ENCODE measurements at regions not wholly inside any gene's neighbourhood (a gene's known extent, or its start where the extent isn't known, plus 50 kb on each side); places are given as distances from the start of the nearest gene placed in this dataset.
"Not testable (repeated sequence)": the region's sequence is repeated elsewhere in the genome, so short reads cannot be mapped to it uniquely, and the experiment has no call there.

- H3K4me2 ChIP-seq (ENCODE audit: unreplicated experiment), result no peak overlapping the region
- WGBS, 2 experiments (ENCODE audit: low coverage in 1 of 2, low lambda C conversion rate in 2 of 2, missing lambda C conversion rate in 2 of 2), result 32 to 46% methylated on average over 3 of the region's 3 CpGs
- no peak overlapping the region for H3K9ac ChIP-seq
- in situ Hi-C loops (cut with MboI), result no loop called here
- H3K27me3 ChIP-seq (replicated peaks; ENCODE audit: insufficient read depth), result no peaks in the 10 kb centered on the region
- no peaks in the 10 kb centered on the region for H4K20me1 ChIP-seq (ENCODE audit: insufficient read depth)
- no peaks in the 10 kb centered on the region for H3K9me3 ChIP-seq (ENCODE audit: low read depth)
- H3K27ac ChIP-seq, result no peak overlapping the region
- peak; percentile 23 for DNase-seq
- H3K79me2 ChIP-seq (ENCODE audit: insufficient read depth), result no peaks in the 10 kb centered on the region
- no peaks in the 10 kb centered on the region for H3K36me3 ChIP-seq (ENCODE audit: low read depth)
- H3K4me1 ChIP-seq (ENCODE audit: insufficient read depth), result peaks cover 13% of the 10 kb centered on the region
- TF ChIP-seq EZH2phosphoT487 (IDR thresholded peaks at IDR 0.05; ENCODE audit: insufficient read depth, low read depth) (no peak), EZH2 (IDR thresholded peaks at IDR 0.05; ENCODE audit: insufficient read depth, poor library complexity, severe bottlenecking) (no peak)
- no peak overlapping the region for H3K4me3 ChIP-seq
- no peaks in the 10 kb centered on the region for H3F3A ChIP-seq (ENCODE audit: insufficient read depth)
- no peak overlapping the region for H2AFZ ChIP-seq
- H3K9me2 ChIP-seq (ENCODE audit: insufficient read depth), result no peaks in the 10 kb centered on the region
Measured at GRCh38 chr7:115618676-115619075, 411.9 kb downstream of the TFEC start.

- H3K79me2 ChIP-seq (ENCODE audit: insufficient read depth), result no peaks in the 10 kb centered on the region
- no peak overlapping the region for H3K9ac ChIP-seq
- in situ Hi-C loops (cut with MboI), result no loop called here
- TF ChIP-seq EZH2phosphoT487 (IDR thresholded peaks at IDR 0.05; ENCODE audit: insufficient read depth, low read depth) (no peak), EZH2 (IDR thresholded peaks at IDR 0.05; ENCODE audit: insufficient read depth, poor library complexity, severe bottlenecking) (no peak)
- no peaks in the 10 kb centered on the region for H4K20me1 ChIP-seq (ENCODE audit: insufficient read depth)
- no peaks in the 10 kb centered on the region for H3K27me3 ChIP-seq (replicated peaks; ENCODE audit: insufficient read depth)
- DNase-seq, result peak; percentile 19
- no peaks in the 10 kb centered on the region for H3K9me3 ChIP-seq (ENCODE audit: low read depth)
- H3K4me3 ChIP-seq, result no peak overlapping the region
- no peak overlapping the region for H2AFZ ChIP-seq
- H3K27ac ChIP-seq, result no peak overlapping the region
- WGBS, 2 experiments (ENCODE audit: low coverage in 1 of 2, low lambda C conversion rate in 2 of 2, missing lambda C conversion rate in 2 of 2), result 66 to 82% methylated on average over 3 to 4 of the region's 4 CpGs
- H3K36me3 ChIP-seq (ENCODE audit: low read depth), result no peaks in the 10 kb centered on the region
- H3F3A ChIP-seq (ENCODE audit: insufficient read depth), result no peaks in the 10 kb centered on the region
- no peak overlapping the region for H3K4me2 ChIP-seq (ENCODE audit: unreplicated experiment)
- no peaks in the 10 kb centered on the region for H3K9me2 ChIP-seq (ENCODE audit: insufficient read depth)
- peaks cover 5% of the 10 kb centered on the region; the same call in 1 of the 2 replicates for H3K4me1 ChIP-seq (ENCODE audit: insufficient read depth)
Measured at GRCh38 chr7:115613836-115614235, 416.7 kb downstream of the TFEC start.

- Histone ChIP-seq H3K27me3 (replicated peaks; ENCODE audit: insufficient read depth) (no peaks in the 10 kb centered on the region), H3K36me3 (ENCODE audit: low read depth) (no peaks in the 10 kb centered on the region), H3K9ac (no peak overlapping the region), H3F3A (ENCODE audit: insufficient read depth) (no peaks in the 10 kb centered on the region), H3K27ac (no peak overlapping the region), H3K4me1 (ENCODE audit: insufficient read depth) (0 out of 2 replicates have a peak, but pooled peaks cover 4% of the 10 kb centered on the region), H3K4me2 (ENCODE audit: unreplicated experiment) (no peak overlapping the region), H3K79me2 (ENCODE audit: insufficient read depth) (no peaks in the 10 kb centered on the region), H3K4me3 (no peak overlapping the region), H4K20me1 (ENCODE audit: insufficient read depth) (no peaks in the 10 kb centered on the region), H2AFZ (no peak overlapping the region), H3K9me2 (ENCODE audit: insufficient read depth) (no peaks in the 10 kb centered on the region; the same call in 1 of the 2 replicates), H3K9me3 (ENCODE audit: low read depth) (no peaks in the 10 kb centered on the region)
- WGBS, 2 experiments (ENCODE audit: low coverage in 1 of 2, low lambda C conversion rate in 2 of 2, missing lambda C conversion rate in 2 of 2), result 87 to 89% methylated on average over 8 of the region's 8 CpGs
- DNase-seq, result no peak
- no peak for TF ChIP-seq EZH2phosphoT487 (IDR thresholded peaks at IDR 0.05; ENCODE audit: insufficient read depth, low read depth)
- no peak for TF ChIP-seq EZH2 (IDR thresholded peaks at IDR 0.05; ENCODE audit: insufficient read depth, poor library complexity, severe bottlenecking)
- in situ Hi-C loops (cut with MboI), result no loop called here
Measured at GRCh38 chr7:115603416-115603815, 427.1 kb downstream of the TFEC start.

- Histone ChIP-seq H3K36me3 (ENCODE audit: low read depth) (no peaks in the 10 kb centered on the region), H3K9me2 (ENCODE audit: insufficient read depth) (no peaks in the 10 kb centered on the region; the same call in 1 of the 2 replicates), H3K4me1 (ENCODE audit: insufficient read depth) (0 out of 2 replicates have a peak, but pooled peaks cover 4% of the 10 kb centered on the region), H3F3A (ENCODE audit: insufficient read depth) (no peaks in the 10 kb centered on the region), H3K27me3 (replicated peaks; ENCODE audit: insufficient read depth) (no peaks in the 10 kb centered on the region), H3K4me3 (no peak overlapping the region), H4K20me1 (ENCODE audit: insufficient read depth) (no peaks in the 10 kb centered on the region), H3K79me2 (ENCODE audit: insufficient read depth) (no peaks in the 10 kb centered on the region), H3K4me2 (ENCODE audit: unreplicated experiment) (no peak overlapping the region), H2AFZ (peak overlapping the region; percentile 27; the same call in 1 of the 2 replicates), H3K27ac (no peak overlapping the region), H3K9ac (no peak overlapping the region), H3K9me3 (ENCODE audit: low read depth) (peaks cover 4% of the 10 kb centered on the region)
- peak; percentile 24 for DNase-seq
- TF ChIP-seq EZH2 (IDR thresholded peaks at IDR 0.05; ENCODE audit: insufficient read depth, poor library complexity, severe bottlenecking) (no peak), EZH2phosphoT487 (IDR thresholded peaks at IDR 0.05; ENCODE audit: insufficient read depth, low read depth) (no peak)
- WGBS, 2 experiments (ENCODE audit: low coverage in 1 of 2, low lambda C conversion rate in 2 of 2, missing lambda C conversion rate in 2 of 2), result 97 to 100% methylated on average over 1 of the region's 1 CpG
- in situ Hi-C loops (cut with MboI), result no loop called here
Measured at GRCh38 chr7:115600207-115600606, 430.4 kb downstream of the TFEC start.

- H3K27me3 ChIP-seq (replicated peaks; ENCODE audit: insufficient read depth); H3K9ac ChIP-seq; H2AFZ ChIP-seq; H3F3A ChIP-seq (ENCODE audit: insufficient read depth); H3K4me2 ChIP-seq (ENCODE audit: unreplicated experiment); H3K4me1 ChIP-seq (ENCODE audit: insufficient read depth); in situ Hi-C loops (cut with MboI); H3K9me2 ChIP-seq (ENCODE audit: insufficient read depth); DNase-seq; H3K4me3 ChIP-seq; H3K36me3 ChIP-seq (ENCODE audit: low read depth); H3K27ac ChIP-seq; H3K79me2 ChIP-seq (ENCODE audit: insufficient read depth); H3K9me3 ChIP-seq (ENCODE audit: low read depth); H4K20me1 ChIP-seq (ENCODE audit: insufficient read depth): not testable (repeated sequence)
- 92% methylated on average over 2 of the region's 2 CpGs for WGBS, 2 experiments (ENCODE audit: low coverage in 1 of 2, low lambda C conversion rate in 2 of 2, missing lambda C conversion rate in 2 of 2)
Measured at GRCh38 chr7:115599184-115599583, 431.4 kb downstream of the TFEC start.

GRCh38 chr7:115597220-115597619 lies 433.3 kb downstream of the TFEC start:
- not testable (repeated sequence) for H3K79me2 ChIP-seq (ENCODE audit: insufficient read depth)

More at GRCh38 chr7:115597220-115597619, 433.3 kb downstream of the TFEC start:
- H3K27me3 ChIP-seq (replicated peaks; ENCODE audit: insufficient read depth); H3F3A ChIP-seq (ENCODE audit: insufficient read depth); H3K27ac ChIP-seq; in situ Hi-C loops (cut with MboI); H3K36me3 ChIP-seq (ENCODE audit: low read depth); H3K9me2 ChIP-seq (ENCODE audit: insufficient read depth); H3K9ac ChIP-seq; H3K4me3 ChIP-seq; H3K4me1 ChIP-seq (ENCODE audit: insufficient read depth); H3K9me3 ChIP-seq (ENCODE audit: low read depth); H3K4me2 ChIP-seq (ENCODE audit: unreplicated experiment); DNase-seq; H2AFZ ChIP-seq; H4K20me1 ChIP-seq (ENCODE audit: insufficient read depth): not testable (repeated sequence)
- WGBS, 2 experiments (ENCODE audit: low coverage in 1 of 2, low lambda C conversion rate in 2 of 2, missing lambda C conversion rate in 2 of 2), result 69% methylated on average over 2 of the region's 2 CpGs

All from GM23248 (cell line).